NCI-H748 treated with DMSO at 0.1 percent for 48 hours (cell line): ENCODE measurements at regions not wholly inside any gene's neighbourhood (a gene's known extent, or its start where the extent isn't known, plus 50 kb on each side); places are given as distances from the start of the nearest gene placed in this dataset.
A peak's percentile ranks its signal among the peaks of the same experiment; 100 is the strongest.

ENCODE experiments used
- DNase-seq: peaks from one replicate; lab custom pipeline; 2025; lab: John Stamatoyannopoulos, UW

- no peak for DNase-seq
Observed at GRCh38 chr1:114314576-114314975, 160.9 kb upstream of the SYT6 start.

GRCh38 chr1:114314098-114314497, 160.4 kb upstream of the SYT6 start:
- no peak for DNase-seq

DNA sequence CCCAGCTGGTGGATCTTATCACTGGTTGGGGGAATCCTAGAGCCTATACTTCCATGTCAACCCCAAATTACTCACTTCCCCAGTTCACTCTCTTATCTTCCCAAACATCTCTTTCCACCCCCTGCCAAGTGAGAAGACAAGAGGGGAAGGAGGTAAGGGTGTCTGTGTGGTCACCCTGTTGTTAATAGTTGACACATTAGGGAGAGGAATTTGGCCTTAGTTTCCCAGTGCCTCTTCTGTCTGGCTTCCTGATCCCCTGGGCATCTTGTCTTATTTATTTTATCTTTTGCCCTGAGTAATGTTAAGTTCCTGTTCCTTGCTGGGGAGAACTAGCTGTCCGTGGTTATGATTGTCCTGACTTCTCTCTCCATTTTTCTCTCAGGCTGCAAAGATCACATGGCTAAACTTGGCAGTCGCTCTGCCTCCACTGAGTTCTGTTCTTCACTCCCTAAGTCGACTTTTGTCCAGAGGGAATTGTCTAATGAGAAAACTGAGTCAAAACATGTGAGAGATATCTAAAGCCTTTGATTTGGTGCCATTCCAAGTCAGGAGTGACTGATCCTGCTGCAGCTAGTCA, 157.1 kb upstream of the SYT6 start:
- no peak for DNase-seq

DNA sequence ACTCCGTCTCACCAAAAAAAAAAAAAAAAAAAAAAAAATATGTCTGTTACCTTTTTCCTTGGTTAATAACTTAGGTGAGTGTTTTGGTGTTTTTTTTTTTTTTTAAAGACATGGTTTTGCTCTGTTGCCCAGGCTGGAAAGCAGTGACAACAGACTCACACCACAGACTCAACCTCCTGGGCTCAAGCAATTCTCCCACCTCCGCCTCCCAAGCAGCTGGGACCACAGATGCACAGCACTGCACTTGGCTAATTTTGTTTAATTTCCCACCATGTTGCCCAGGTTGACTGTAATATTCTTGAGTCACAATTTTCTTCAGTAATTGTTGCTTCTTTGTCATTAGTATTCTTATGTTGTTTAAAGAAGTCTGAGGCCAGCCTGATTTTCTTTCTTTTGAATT, 149.2 kb upstream of the SYT6 start:
- DNase-seq, result no peak

DNA sequence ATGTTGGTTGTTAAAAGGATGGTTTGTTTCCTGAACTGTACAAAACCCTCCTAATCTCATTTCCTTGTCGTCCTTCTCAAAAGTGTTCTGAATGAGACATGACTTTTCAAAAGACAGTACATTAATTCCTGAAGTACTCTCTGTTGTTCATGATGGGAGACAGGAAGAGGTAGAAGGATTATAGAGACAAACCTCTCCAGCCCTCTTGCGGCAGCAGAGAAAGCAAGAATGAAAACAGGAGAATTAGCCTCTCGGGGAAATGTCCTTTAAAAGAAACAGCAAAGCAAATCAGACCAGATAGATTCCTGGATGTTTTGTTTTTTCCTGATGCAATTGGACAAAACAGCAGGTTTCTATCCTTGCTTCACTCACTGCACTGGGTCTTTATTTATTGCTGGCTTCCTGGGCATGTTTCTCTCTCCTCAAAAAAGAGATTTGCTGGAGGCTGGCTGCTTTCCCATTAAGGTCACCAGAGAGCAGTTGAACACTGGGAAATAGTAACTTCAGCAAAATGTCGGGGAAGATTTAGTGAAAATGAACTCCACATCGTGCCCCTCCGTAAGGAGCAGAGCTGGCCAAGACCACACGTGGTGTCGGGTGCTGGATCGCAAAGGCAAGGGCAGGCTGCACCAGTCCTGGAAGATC, 145.8 kb upstream of the SYT6 start:
- DNase-seq, result no peak

DNA sequence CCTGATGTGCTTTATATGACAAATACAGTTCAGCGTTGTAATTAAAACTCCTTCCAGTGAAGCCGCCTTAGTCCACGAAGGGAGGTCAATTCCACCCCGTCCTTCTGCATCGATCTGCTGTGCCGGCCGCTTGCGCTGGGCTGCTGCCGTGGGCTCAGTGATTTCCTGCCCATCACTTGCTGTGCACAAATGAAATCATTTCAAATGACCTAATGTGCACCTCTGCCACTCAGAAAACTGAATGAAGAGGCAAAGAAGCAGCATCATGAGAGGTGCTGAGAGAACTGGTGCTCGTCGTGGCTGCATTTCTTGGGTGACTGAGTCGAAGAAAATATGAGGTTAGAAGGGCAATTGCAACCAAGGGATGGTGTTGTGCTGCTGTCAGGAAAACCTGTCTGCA, 144.3 kb upstream of the SYT6 start:
- no peak for DNase-seq

- no peak for DNase-seq
Observed at GRCh38 chr1:114296413-114296812, 142.7 kb upstream of the SYT6 start.

DNA sequence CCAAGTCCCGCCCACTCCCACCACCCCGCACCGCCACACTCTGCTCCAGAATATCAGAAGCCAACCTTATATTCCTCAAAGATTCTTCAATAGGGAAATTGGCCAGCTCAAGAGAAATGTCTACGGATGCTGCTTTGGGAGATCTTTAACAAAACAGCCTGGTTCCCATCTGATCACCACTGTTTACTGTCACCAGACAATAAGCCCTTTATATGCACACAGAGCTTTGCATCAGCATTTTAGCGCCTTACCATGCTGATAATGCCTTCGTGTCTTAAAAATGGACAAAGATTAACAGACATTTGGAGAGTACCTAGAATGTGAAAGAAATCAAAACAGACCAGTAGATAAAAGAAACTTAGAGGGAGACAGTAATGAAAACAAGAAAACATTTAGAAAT, 141.7 kb upstream of the SYT6 start:
- DNase-seq, result no peak

DNA sequence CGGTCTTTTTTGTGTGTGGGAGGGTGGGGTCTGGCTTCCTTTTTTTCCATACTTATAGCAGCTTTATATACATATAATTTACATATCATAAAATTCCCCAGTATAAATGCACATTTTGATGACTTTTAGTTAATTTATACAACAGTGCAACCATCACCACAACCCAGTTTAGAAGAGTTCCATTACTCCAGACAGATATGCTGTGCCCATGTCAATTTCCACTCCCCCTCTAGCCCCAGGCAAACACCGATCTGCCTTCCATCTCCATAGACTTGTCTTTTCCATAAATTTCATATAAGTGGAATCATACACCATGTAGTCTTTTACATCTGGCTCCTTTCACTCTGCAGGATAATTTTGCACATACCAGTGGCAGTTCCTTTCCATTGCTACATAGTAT, 139.2 kb upstream of the SYT6 start:
- no peak for DNase-seq

- DNase-seq, result no peak
Observed at GRCh38 chr1:114292194-114292593, 138.5 kb upstream of the SYT6 start.

DNA sequence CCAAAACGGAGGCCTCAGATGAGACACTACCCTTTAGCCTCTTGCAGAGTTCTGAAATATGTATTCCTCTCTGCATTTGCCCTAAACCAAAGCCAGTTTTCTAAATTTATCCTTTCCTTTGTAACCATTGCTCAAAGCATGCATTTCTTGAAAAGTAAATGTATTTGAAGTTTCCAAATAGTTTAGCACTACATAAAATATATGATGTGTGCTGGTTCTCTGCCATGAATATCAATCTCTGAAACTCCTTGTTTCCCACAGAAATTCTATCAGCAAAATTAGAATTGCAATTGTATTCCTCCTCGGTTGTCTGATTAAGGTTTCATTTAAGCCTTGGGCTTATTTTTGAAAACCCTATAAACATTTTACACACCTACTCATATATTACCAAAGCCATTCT, 137.1 kb upstream of the SYT6 start:
- no peak for DNase-seq

DNA sequence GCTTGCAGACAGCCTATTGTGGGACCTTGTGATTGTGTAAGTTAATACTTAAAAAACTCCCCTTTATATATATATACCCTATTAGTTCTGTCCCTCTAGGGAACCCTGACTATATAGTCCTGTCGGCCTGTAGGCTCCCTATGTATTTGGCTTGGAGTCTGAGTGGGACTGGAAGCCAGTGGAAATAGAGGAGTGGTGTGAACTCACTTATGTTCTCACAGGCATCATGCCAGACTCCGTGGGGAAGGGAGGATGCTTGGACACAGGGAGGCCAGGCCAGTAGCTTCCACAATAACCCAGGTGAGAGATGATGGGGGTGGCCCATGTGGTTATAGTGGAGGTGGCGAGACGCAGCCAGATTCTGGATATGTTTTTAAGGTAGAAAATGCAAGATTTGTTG, 136.7 kb upstream of the SYT6 start:
- DNase-seq, result no peak

DNA sequence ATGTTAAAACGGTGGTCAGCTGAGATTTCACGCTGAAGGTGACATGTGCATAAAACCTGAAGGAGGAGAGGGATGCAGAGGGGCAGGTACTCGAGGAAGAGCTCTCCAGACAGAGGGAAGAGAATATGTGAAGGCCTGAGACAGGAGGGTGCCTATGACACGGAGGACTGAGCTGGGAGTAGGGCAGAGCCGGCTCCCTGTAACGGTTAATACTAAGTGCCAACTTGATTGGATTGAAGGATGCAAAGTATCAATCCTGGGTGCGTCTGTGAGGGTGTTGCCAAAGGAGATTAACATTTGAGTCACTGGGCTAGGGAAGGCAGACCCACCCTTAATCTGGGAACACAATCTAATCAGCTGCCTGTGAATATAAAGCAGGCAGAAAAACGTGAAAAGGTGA, 136.2 kb upstream of the SYT6 start:
- no peak for DNase-seq

GRCh38 chr1:114289306-114289705, 135.6 kb upstream of the SYT6 start:
- no peak for DNase-seq

GRCh38 chr1:114286960-114287359, 133.3 kb upstream of the SYT6 start:
- DNase-seq, result no peak

DNA sequence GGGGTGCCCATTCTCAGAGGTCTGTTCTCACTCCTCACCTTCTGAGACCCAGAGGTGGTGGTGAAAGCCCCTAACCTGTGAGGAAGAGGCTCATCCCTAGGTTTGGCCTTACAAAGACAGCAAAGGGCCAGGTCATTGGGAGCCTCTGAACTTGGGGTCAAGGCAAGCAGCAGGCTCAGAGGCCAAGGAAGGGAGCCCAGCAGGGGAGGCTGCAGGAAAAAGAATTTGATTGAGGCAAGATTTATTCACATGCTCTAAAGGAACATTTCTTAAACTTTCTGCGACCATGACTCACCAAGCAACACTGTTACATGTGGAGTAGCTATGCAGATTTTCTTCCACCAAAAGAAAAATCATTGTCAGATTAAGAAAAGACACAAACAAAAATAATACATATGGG, 132.5 kb upstream of the SYT6 start:
- no peak for DNase-seq

GRCh38 chr1:114282751-114283403, 129.2 kb upstream of the SYT6 start:
- DNase-seq, result peak; percentile 56

DNA sequence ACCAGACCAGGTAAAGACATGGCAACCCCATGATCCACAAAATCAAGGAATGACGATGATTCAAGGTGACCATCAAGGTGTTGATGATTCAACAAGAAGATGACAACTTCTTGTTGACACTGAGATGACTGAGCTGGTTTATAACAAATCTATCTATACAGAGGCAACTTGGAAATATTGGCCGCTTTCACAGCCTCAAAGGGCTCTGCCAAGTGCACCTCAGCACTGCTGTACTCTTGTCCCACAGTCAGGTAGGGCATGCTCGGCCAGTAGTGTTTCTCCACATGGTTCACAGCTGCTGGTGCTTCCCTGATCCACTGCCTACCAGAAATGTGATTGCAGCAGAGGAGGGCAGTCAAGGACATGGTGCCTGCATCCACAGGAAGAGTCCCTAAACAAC, 125.2 kb upstream of the SYT6 start:
- DNase-seq, result no peak

DNA sequence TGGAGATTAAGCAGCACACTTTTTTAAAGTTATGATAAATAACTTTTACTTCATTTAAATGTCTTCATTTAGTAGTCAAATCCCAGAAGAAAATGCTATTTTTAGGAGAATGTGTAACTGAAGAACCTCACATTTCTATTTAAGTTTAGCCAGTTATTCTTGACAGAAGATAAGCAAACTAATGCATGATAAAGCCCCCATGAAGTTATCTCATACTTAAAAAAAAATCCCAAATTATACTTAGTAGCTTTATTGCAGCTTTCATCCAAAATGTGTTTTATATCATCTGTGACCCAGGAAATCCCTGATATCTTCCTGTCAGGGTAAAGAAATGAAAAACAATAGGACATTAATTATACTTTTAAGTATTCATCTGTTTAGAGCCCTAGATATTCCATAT, 124.8 kb upstream of the SYT6 start:
- no peak for DNase-seq

GRCh38 chr1:114274621-114275317, 121.1 kb upstream of the SYT6 start:
- DNase-seq, result no peak

DNA sequence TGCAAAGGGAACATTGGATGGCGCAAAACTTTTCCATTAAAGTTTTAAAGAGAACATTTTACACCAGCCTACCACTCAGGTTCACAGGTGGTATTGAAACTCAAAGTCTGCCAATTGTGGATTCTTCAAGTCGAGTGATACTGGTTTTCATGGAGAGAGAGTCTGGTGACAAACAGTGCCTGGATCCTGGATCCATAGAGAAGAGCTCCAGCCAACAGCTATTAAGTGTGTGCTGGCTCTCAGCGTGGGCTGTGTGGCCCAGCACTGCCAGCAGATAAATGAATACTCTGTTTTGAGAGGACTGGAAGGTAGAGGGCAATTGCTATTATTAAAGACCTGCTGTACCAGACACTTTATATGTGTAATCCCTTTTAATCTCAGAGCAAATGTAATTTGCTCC, 118.9 kb upstream of the SYT6 start:
- no peak for DNase-seq

GRCh38 chr1:114270718-114271117, 117.0 kb upstream of the SYT6 start:
- DNase-seq, result no peak

- DNase-seq, result no peak
Observed at GRCh38 chr1:114270282-114270681, 116.6 kb upstream of the SYT6 start.
